Hematopoietic multipotent progenitor cell treated with erythropoietin and hydrocortisone succinate and interleukin-3 and kit ligand, for 17 days (in vitro differentiated cells): ENCODE measurements at regions not wholly inside any gene's neighbourhood (a gene's known extent, or its start where the extent isn't known, plus 50 kb on each side); places are given as distances from the start of the nearest gene placed in this dataset.

ENCODE experiments used
- DNase-seq: peaks from one replicate; pipeline ENCODE4 v3.0.0-alpha.2; 2015; ENCODE audit warnings: low spot score

DNA sequence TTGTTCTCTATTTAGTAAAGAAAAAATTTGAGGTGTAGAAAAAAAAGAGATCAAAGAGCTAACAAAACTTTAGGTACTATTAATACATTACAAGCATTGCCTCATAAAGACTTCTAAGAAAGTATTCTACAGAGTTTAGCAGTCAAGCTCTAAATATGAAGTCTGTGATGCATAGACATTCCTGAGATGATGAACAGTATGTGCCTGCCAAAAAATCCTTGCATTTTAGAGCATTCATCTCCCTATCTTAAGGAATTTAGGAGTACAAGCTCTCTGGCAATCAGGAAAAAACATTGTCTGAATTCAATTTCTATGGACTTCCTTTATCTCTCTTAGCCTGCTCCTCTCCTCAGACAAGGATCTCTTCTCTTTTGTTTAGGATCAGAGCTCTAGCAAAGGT, 202.6 kb upstream of the LRFN5 start:
- no peak for DNase-seq

DNA sequence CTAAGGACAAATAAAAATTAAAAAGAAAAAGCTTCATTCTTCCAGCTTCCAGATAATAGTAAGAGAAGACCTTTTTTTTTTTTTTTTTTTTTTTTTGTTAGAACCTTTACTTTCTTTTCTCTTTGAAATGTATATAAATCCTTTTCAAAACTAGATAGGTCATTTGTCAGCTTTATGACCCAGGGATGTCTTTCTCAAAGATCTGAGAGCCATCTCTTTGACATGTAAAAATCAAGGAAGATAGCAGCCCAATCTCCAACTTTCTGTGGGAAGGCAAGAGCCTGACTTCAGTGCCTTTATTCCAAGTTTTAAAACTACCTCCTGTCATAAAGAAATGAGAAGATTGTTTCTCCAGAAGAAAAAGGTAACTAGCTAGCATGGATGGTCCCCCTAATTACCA, 203.3 kb upstream of the LRFN5 start:
- DNase-seq, result no peak

DNA sequence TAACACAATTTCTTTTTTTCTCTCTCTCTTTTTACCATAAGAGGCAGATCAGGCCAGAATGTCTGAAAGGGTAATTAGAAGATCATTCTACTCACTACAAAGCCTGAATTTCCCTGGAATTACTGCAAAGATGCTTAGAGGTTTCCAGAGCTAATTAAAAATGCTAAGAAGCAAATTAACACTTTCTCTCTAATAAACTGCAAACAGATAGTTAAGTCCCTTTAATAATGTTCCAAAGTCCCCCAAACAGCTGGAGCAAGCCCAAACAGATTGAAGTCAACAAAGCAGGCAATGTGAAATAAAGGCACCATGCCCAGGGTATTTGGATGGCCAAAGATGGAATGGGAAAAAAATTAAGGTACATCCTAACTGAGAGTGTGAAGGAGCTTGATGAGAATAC, 208.8 kb upstream of the LRFN5 start:
- no peak for DNase-seq

DNA sequence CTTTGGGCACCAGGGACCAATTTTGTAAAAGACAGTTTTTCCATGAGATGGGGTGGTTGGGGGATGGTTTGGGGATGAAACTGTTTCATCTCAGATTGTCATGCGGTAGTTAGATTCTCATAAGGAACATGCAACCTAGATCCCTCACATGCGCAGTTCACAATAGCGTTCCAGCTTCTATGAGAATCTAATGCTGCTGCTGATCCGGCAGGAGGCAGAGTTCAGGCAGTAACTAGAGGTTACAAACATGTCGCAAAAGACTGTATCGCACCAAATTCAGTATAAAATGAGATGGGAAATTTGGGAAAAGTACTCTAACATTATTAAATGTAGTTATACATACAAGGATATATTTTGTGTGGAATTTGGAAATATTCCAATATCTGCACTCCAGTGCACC, 213.2 kb upstream of the LRFN5 start:
- DNase-seq, result no peak

DNA sequence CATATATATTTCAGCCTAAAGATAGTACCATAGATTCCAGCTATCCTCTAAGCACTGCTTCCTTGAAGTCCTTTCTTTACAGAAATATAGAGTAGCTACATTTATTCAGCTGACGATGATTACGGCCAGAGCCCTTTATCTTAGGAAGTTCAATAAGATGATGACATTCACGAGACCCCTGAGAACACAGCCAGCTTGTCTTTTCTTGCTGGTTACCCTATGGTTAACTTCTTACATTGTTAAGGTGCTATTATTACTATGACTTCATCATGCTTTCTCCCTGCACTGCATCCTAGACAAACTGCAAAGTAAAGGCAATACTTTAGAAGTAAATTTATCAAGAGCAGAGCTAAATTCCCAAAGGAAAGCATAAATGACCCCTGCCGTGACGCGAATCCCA, 214.4 kb upstream of the LRFN5 start:
- no peak for DNase-seq

DNA sequence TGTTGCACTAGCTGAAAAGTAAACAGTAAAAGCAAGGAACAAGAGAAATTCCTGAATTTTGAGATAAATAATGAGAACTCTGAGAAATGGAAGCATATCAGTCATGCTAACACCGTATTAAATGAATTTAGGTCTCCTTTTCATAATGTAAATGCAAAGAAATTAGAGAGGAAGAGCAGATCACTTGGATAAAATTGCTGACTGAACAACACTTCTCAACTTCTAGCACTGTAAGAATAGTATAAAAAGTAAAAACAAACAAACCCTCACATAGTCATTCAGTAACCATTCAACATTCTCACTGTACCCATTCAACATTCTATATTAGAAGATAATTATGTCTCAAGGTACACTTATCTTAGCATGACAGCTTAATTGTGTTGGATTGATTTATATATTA, 217.3 kb upstream of the LRFN5 start:
- DNase-seq, result no peak

DNA sequence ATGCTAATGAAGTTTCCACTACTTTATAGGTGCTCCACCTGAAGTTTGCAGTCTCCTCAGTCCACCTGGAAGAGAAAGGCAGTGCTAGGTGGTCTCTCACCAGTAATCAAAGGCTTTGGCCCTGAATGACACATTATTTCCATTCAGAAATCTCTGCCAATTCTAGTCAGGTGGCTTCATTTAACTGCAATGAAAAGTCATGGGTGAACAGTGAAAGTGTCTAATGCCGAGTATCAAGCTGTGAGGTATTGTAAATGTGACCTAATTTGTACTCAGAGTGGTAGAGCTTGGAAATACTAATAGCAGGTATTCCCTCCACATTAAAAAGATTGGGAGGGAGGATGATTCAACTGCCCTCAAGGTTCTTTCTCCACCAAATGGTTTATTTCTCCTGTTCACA, 220.9 kb upstream of the LRFN5 start:
- DNase-seq, result no peak

DNA sequence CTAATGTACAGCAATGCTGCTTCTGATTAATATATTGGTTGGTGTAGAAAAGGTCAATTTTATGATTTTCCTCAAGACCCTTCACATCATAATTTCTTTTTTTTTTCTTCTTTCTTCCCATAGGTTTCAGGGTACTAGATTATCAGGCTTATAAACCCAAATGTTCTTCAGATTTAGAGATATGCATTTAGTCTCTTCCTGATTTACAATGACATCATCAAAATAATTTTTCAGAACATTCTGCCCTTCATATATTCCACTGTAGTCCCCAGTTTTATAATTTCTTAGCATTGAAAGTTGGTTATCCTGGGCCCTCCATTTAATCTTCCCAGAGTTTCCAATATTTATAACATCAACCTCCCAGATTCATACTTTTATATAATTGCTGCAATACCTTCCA, 226.7 kb upstream of the LRFN5 start:
- DNase-seq, result no peak

DNA sequence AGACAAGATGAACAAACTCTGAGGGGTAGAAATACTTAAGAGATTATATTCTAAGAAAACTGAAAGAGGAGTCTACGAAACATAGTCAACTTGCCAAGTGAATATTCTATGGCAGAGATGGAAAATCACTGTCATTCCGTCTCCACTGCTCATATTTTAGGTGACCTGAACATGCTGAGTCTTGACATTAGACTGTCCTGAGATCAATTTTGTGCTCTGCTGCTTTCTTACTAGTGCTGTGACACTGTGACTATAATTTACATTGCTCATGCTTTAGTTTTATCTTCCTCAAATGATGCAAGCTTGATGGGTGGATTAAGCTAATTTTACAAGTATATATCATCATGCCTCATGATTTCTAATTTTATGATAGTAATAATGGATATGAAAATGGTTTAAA, 228.2 kb upstream of the LRFN5 start:
- no peak for DNase-seq

DNA sequence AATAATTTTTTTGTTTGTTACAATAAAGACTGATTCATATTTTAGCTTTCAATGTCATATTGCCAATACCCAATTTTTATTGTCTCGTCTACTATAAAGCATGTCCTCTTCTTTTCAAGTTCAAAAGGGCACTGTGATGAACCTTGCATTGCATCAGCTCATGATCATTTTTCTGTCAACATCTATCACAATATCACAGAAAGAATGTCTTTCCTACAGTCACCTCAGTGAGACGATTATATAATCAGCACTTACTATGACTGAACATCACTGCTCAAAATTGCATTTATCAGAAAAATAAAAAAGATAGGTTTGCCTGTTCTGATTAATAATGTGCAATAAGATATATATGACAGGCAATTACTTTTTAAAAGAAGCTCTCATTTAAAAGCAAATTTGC, 228.7 kb upstream of the LRFN5 start:
- no peak for DNase-seq

DNA sequence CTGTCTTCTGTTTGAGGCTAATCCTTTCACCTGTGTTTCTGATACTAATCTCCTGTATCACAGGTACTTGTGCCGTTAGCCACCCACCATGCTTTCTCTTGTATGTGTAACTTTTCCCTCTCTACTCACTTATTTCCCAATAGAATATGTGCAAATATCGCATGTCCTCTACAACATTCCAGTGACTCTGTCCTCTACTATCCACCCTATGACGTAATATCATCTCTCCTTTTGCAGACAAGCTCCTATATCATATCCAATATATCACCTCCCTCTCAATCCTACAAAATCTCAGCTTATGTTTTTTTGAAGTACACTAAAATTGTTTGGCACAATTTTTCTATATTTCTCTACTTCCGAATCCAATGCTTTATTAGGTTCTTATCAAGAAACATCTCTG, 232.6 kb upstream of the LRFN5 start:
- DNase-seq, result no peak

DNA sequence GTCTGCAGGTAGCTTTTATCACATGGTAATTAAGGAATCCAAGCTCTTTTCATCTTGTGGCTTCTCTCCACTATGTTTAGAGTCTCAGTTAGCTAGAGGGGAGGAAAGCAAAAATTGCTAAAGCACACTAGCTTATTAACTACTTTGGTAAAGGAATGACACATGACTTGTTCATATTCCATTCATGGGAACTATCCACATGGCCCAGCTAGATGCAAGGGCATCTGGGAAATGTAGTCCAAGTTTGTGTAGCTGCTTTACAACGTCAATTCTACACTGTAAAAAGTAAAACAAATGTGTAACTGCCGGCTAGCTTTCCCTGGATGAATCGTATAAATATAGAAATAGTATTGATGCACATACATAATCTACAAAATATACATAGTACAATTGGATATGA, 244.5 kb upstream of the LRFN5 start:
- DNase-seq, result no peak

DNA sequence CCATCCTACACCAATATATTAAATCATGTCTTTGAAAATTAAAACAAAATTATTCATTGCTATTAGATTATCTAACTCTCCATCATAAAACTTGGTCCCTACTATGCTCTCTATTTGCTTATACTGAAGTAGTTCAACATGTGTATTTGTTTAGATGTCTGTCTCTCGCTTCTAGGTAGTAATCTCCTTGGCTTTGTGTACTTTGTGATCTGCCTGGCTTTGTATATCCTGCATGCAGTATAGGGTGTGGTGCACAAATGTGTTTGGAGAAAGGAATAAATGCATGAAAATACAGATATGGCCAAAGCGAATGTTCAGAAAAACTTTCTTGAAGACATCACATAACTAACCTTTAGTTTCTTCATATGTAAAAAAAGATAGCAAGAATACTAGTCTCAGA, 246.6 kb upstream of the LRFN5 start:
- no peak for DNase-seq

DNA sequence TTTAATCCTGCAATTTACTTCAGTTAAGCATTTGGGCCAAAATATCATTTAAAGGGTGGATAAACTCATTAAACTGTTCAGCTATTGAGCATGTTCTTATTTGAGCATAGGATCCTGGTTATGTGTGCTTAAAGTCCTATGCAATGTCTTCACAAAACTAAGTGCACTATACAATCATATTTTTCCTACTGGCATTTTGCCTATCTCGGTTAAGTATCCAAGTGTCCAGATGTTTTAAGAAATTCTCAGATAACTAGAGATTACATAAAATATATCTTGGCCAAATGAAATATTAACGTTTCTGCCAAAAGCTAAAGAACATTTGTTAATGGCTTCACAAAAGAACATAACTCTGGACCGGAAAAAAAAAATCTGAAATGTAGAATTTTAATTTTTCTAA, 250.8 kb upstream of the LRFN5 start:
- no peak for DNase-seq

DNA sequence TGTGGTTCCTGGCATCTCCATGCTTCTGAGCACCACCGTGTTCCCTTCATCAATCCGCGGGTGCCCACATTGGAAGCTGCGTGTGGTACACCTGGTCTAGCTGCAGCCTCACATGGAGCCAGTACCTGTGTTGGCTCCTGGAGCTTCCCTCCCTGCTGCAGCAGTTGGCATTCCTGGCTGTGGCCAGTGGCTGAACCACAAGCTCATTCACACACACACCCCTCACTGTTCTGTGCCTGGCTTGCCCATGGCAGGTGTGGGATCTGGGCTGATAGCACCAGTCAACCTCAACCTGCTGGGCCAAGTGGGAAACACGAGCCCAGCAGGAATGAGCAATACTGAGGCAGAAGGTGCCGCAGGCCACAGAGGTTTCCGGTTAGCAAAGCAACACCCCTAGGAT, 256.2 kb upstream of the LRFN5 start:
- DNase-seq, result no peak

DNA sequence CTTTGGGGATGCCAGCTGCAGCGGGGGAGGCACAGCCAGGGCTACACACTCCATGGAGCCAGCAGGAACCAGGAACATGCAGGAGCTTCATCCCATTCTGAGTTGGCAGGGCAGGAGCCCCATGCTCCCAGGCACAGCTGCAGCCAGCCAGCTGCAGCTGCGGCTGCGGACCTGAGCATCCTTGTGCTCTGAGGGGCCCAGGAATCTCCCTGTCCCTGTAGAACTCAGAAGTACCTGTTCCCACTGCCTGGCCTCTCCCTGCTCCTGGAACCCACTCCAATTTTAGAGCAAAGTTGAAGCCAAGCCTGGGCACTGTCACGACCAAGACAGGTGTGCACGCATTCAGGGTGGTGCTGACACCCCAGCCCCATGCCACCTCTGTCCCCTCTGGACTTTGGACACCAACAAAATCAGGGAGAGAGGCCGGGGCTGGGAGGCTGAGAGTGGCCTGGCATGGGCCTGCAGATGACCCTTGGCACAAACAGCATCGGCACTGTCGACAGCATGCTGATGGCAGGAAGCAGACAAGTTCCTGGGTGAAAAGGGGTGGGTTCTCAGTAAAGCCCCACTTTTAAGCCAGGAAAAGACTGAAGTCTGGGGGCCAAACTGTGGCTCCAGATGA, 257.3 kb upstream of the LRFN5 start:
- no peak for DNase-seq

DNA sequence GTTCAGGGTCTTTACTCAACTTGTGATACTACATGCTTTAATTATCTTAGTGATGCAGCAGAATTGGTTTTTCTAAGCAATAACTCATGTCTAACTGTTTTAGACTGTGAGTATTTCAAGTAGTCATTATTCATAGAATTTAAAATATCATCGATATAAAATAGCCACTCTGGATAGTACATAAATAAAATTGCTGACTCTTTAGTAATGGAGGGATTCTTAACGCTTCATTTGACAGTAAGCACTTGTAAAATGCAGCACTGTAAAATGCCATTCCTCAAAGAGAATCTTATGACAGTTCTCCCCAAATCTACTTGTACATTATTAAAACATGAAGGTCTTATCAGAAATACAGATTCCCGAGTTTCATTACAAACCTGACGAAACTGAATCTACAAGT, 262.8 kb upstream of the LRFN5 start:
- DNase-seq, result no peak

DNA sequence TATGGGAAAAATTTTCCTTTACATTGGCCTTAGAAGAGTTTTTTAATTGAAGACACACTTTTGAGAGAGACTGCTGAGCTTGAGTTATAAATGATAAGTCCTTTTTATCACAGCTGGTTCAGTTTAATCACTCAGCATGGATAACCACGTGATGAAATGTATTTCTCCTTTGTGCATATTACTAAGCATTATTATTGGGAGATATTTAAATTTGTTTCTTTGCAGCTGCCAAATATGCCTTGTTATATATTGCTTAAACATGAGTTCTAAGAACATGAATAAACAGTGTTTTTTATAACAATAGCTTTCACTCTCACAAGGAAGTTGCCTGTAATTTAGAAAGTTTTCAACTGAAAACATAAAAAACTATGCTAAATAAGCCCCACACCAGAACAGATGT, 293.5 kb upstream of the LRFN5 start:
- DNase-seq, result no peak

DNA sequence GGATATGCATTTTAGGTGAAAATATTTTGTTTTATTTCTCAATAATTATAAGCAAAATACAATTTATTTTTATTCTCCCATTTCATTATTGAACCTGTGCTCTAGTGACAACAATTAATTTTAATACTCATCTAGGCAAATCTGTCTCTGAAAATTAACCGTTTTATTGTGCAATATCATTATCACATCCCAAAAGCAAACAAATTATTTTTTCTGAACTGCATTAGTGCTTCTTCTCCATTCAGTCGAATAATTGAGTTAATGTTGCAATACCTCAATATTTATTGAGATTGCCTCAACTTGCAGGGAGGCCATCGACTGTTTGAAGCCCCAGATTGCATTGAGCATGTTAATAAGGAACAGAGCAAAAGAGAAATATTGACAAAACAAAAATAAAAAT, 303.2 kb upstream of the LRFN5 start:
- DNase-seq, result no peak

DNA sequence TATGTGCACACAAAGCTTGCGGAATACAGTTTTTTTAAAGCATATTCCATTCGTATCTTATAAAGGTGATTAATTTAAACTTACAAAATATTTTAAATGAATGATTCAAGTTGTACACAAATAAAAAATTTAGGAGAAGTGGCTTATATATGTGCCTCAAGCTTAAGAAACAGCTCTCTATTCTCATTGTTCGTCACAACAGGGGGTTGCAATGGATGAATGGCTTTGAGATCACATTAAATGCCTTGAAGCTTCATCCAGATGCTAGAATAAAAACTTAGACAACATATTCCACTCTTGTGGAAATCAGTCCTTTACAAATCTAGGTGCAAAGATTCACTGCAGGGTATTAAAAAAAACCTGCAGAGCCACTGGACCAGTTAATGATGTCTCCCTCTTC, 303.9 kb upstream of the LRFN5 start:
- no peak for DNase-seq

DNA sequence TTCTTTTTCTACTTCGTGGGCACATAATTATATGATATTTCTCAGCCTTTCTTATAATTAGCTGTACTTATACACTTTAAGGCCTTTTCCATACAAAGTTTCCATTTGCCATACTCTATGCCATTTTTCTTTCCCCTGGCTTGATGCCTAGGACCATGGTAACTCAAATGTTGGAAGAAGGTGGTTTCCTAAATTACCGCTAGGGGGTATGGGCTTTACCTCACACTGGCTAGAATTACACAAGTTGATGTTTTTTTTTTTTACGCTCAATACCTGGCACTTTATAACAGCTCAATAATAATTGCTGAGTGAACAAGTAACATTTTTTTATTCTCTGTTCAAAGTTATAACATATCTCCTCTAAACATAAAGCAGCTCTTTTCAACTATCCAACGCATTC, 306.8 kb upstream of the LRFN5 start:
- DNase-seq, result no peak

DNA sequence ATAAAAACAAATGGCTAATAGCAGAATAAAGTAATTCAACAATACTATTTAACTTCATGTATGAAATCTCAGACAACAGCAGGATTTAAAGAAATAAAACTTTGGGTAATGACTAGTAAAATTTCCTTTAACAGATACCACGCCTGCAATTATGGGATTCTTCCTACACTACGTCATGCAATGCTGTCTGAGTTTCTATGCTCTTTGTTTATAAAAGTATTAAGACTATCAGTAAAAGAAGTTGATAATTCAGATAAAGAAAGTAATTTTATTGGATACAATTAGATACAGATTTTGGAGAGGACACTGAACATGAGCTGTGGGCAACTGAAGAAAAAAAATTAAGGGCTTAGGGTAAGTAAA, 308.4 kb upstream of the LRFN5 start:
- no peak for DNase-seq

DNA sequence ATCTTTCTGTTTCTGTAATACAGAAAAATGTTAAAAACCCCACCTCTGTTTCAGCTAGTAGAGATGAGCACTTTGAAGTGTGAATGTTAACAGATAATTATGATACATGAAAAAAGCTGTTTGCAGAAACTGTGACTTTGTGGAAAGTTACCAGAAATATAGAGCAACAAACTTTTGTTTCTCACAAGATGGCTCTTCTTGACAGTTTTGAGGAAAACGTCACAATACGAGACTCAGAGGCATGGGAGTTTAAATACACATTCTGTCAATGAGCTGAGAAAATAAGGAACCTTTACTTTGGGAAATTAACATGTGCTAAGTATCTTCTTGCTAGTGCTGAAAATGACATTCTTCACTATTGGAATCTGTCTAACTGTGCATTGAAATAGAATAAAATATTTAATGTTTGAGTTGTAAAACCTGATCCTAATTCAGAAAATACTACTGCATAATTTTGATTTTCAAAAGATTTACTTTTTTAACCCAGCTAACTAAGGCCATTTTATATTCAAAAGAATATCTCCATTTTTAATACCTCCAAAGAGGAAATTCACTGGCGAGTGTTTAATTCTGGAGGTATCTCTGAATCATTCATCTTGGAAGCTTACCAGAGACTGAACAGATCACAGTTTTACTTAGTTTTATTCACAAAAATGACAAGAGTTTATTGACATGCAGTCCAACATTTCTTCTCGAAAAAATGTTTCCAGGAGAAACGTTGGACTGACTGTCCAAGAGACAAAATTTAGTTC, 308.9 kb upstream of the LRFN5 start:
- no peak for DNase-seq

DNA sequence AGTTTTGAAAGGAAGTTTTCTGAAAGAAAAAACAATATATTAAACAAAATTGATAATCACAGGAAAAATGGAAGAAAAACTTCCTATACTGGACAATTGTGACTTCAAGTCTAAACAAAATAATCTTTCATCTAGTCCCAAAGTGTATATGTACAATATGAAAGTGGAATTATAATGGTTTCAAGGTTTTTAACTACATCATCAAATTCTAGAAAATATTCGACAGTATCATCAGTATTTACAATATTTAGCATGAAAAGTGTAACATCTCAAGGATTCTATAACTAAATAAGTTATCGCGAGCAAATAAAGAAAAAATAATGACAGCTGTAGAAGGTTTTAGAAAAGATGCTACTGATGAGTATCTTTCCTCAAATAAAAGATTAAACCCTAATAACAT, 310.9 kb upstream of the LRFN5 start:
- no peak for DNase-seq
